ENCODE measurements at regions not wholly inside any gene's neighbourhood (a gene's known extent, or its start where the extent isn't known, plus 50 kb on each side); places are given as distances from the start of the nearest gene placed in this dataset.

- TF ChIP-seq CTCF (IDR thresholded peaks at IDR 0.05; ENCODE audit: low read depth, low read length, missing input control), result no peak
- TF ChIP-seq SP1 (IDR thresholded peaks at IDR 0.05), result no peak
- TF ChIP-seq HNF4G (IDR thresholded peaks at IDR 0.05), result no peak
- TF ChIP-seq MAX (IDR thresholded peaks at IDR 0.05), result no peak
- no peak for TF ChIP-seq FOXA1 (IDR thresholded peaks at IDR 0.05)
- TF ChIP-seq ATF3 (IDR thresholded peaks at IDR 0.05), result no peak
- no peak for TF ChIP-seq JUND (IDR thresholded peaks at IDR 0.05)
- no peak for TF ChIP-seq TAF1 (conservative IDR thresholded peaks at IDR 0.05)
- TF ChIP-seq REST (IDR thresholded peaks at IDR 0.05), result no peak
- TF ChIP-seq YY1 (IDR thresholded peaks at IDR 0.05), result no peak
- TF ChIP-seq RAD21 (IDR thresholded peaks at IDR 0.05), result no peak
- no peak for TF ChIP-seq HNF4A (conservative IDR thresholded peaks at IDR 0.05)
Observed at GRCh38 chr5:57917004-57917403, 434.4 kb upstream of the ACTBL2 start.

Data from liver (tissue), 3 donors.